ENCODE measurements at regions not wholly inside any gene's neighbourhood (a gene's known extent, or its start where the extent isn't known, plus 50 kb on each side); places are given as distances from the start of the nearest gene placed in this dataset.

GRCh38 chr4:180059216-180059881, 2183.9 kb upstream of the TENM3 start:
- Histone ChIP-seq H3K4me3 (peak overlapping the region; percentile 10 to 57 (median 44)), H3K36me3 (no peaks in the 10 kb centered on the region), H3K4me1 (peaks cover 0 to 21% (median 13%) of the 10 kb centered on the region in 9 donors), H3K27me3 (peaks cover 8 to 79% (median 75%) of the 10 kb centered on the region in 7 donors), H3K27ac (no peak overlapping the region), H3K9me3 (no peaks in the 10 kb centered on the region)
- TF ChIP-seq CTCF (IDR thresholded peaks at IDR 0.05), result no peak
- intact Hi-C loops (cut with DNase I), result no loop called here
- ATAC-seq (no peak), DNase-seq (no peak)
- WGBS, 2 donors, result 0 to 1% methylated on average over 44 of the region's 44 CpGs

GRCh38 chr4:180060159-180060889, 2182.9 kb upstream of the TENM3 start:
- 14 to 21% methylated on average over 6 of the region's 6 CpGs for WGBS, 2 donors
- no peak for ATAC-seq
- no peak for DNase-seq
- no peaks in the 10 kb centered on the region for H3K9me3 ChIP-seq
- peaks cover 0 to 21% (median 13%) of the 10 kb centered on the region in 9 donors for H3K4me1 ChIP-seq
- intact Hi-C loops (cut with DNase I), result no loop called here
- no peak overlapping the region for H3K27ac ChIP-seq
- H3K36me3 ChIP-seq, result no peaks in the 10 kb centered on the region
- no peak for TF ChIP-seq CTCF (IDR thresholded peaks at IDR 0.05)
- peaks cover 8 to 86% (median 68%) of the 10 kb centered on the region in 7 donors for H3K27me3 ChIP-seq
- no peak overlapping the region for H3K4me3 ChIP-seq

GRCh38 chr4:180081072-180081471, 2162.1 kb upstream of the TENM3 start:
- no peaks in the 10 kb centered on the region for H3K9me3 ChIP-seq
- H3K36me3 ChIP-seq, result no peaks in the 10 kb centered on the region
- no peak overlapping the region for H3K4me3 ChIP-seq
- no peak for ATAC-seq
- intact Hi-C loops (cut with DNase I), result no loop called here
- WGBS, 2 donors, result 69 to 73% methylated on average over 2 of the region's 2 CpGs
- no peak for DNase-seq
- no peaks in the 10 kb centered on the region for H3K27me3 ChIP-seq
- no peaks in the 10 kb centered on the region for H3K4me1 ChIP-seq
- no peak for TF ChIP-seq CTCF (IDR thresholded peaks at IDR 0.05)
- H3K27ac ChIP-seq, result no peak overlapping the region

- H3K9me3 ChIP-seq, result no peaks in the 10 kb centered on the region
- no peak for TF ChIP-seq CTCF (IDR thresholded peaks at IDR 0.05)
- no peaks in the 10 kb centered on the region for H3K4me1 ChIP-seq
- no peak overlapping the region for H3K4me3 ChIP-seq
- ATAC-seq (no peak), DNase-seq (no peak)
- H3K27me3 ChIP-seq, result no peaks in the 10 kb centered on the region
- H3K36me3 ChIP-seq, result no peaks in the 10 kb centered on the region
- H3K27ac ChIP-seq, result no peak overlapping the region
- WGBS, 2 donors, result 43 to 59% methylated on average over 4 of the region's 4 CpGs
- intact Hi-C loops (cut with DNase I), result no loop called here
Observed at GRCh38 chr4:180084561-180084960, 2158.6 kb upstream of the TENM3 start.
